ENCODE measurements at regions not wholly inside any gene's neighbourhood (a gene's known extent, or its start where the extent isn't known, plus 50 kb on each side); places are given as distances from the start of the nearest gene placed in this dataset.

DNA sequence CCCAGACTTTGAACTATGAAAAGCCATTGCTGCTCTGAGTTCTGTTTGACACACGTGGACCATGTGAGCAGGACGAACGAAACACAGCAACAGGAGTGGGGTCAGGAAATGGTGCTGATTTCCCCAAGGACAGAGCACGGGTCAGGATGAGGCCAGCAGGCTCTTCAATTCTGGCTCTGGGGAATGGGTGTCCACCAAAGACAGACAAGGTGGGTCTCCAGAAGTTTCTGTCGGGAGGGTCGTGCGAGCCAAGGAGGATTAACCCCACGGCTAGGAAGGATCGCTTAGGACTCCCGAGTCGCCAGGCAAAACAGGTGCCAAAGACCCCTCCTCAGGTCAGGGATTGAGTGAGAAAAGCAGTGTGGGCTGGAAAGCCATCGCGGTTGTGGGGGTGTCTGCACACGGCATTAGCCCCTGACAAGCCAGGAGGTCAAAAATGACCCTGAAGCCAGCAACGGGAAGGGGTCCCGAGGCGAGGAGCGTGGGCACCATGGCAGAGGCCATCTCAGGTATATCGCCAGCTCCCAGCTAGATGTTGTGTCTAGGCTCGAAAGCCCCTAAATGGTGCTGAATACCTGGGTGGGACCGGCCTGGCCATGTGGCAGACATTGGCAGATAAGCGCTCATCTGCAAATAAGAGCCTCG lies 213.9 kb upstream of the SALL3 start:
- ChIA-PET POLR2A (no interaction called here), CTCF (ENCODE audit: low intra/inter-chr PET ratio, low total read pairs) (no interaction called here)
- no TSS peak for BruUV-seq (replicated peaks)
- 40% methylated on average over 14 of the region's 23 CpGs for WGBS (ENCODE audit: low lambda C conversion rate)
- H3K27me3 ChIP-seq (ENCODE audit: control insufficient read depth in 1 of 2, insufficient read depth in 2 of 2, low read length in 2 of 2): peaks cover 10 to 47% of the 10 kb centered on the region in 2 experiments
- peaks cover 13% of the 10 kb centered on the region for H3K4me1 ChIP-seq (ENCODE audit: insufficient read depth, low read length)
- H3K79me2 ChIP-seq (ENCODE audit: insufficient read depth, low read length): no peaks in the 10 kb centered on the region
- no peak overlapping the region for H2AFZ ChIP-seq (ENCODE audit: low read length)
- no peaks in the 10 kb centered on the region for H4K20me1 ChIP-seq (ENCODE audit: insufficient read depth, low read length)
- no peak overlapping the region for H3K4me2 ChIP-seq (ENCODE audit: low read depth, low read length)
- no peak for ATAC-seq
- no peaks in the 10 kb centered on the region for H3K9me3 ChIP-seq (ENCODE audit: low read length)
- in situ Hi-C loops (cut with HindIII; ENCODE audit: extremely low pct_ligation_motif_present, low pct_unique_long_range_greater_than_20kb): no loop called here
- FAIRE-seq: no peak
- TF ChIP-seq JUN (CRISPR knock-in tag; IDR thresholded peaks at IDR 0.05) (no peak), PHF5A (CRISPR knock-in tag; IDR thresholded peaks at IDR 0.05; ENCODE audit: low read depth, unreplicated experiment) (no peak), NRL (CRISPR knock-in tag; IDR thresholded peaks at IDR 0.05; ENCODE audit: borderline replicate concordance) (no peak), ZNF34 (CRISPR knock-in tag; IDR thresholded peaks at IDR 0.05; ENCODE audit: borderline replicate concordance) (no peak), ZNF616 (CRISPR knock-in tag; IDR thresholded peaks at IDR 0.05; ENCODE audit: low read depth) (no peak), ARNTL (CRISPR knock-in tag; IDR thresholded peaks at IDR 0.05) (no peak), FIP1L1 (IDR thresholded peaks at IDR 0.05; ENCODE audit: borderline replicate concordance, insufficient read depth, low read depth, low read length) (no peak), NFE2L1 (CRISPR knock-in tag; IDR thresholded peaks at IDR 0.05; ENCODE audit: borderline replicate concordance) (no peak), CREM (IDR thresholded peaks at IDR 0.05) (no peak), CREM (CRISPR knock-in tag; IDR thresholded peaks at IDR 0.05) (no peak), CHCHD3 (CRISPR knock-in tag; IDR thresholded peaks at IDR 0.05) (no peak), SP140L (CRISPR knock-in tag; IDR thresholded peaks at IDR 0.05; ENCODE audit: borderline replicate concordance) (no peak), GTF3A (CRISPR knock-in tag; conservative IDR thresholded peaks at IDR 0.05) (no peak), ZNF329 (CRISPR knock-in tag; IDR thresholded peaks at IDR 0.05; ENCODE audit: low read depth) (no peak), FOSL1 (CRISPR knock-in tag; IDR thresholded peaks at IDR 0.05; ENCODE audit: borderline replicate concordance) (no peak), HMG20A (CRISPR knock-in tag; IDR thresholded peaks at IDR 0.05; ENCODE audit: borderline replicate concordance) (no peak)
- TF ChIP-seq, protein P1, sequence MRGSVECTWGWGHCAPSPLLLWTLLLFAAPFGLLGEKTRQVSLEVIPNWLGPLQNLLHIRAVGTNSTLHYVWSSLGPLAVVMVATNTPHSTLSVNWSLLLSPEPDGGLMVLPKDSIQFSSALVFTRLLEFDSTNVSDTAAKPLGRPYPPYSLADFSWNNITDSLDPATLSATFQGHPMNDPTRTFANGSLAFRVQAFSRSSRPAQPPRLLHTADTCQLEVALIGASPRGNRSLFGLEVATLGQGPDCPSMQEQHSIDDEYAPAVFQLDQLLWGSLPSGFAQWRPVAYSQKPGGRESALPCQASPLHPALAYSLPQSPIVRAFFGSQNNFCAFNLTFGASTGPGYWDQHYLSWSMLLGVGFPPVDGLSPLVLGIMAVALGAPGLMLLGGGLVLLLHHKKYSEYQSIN (CRISPR knock-in tag; IDR thresholded peaks at IDR 0.05; ENCODE audit: borderline replicate concordance): no peak
- H3K27ac ChIP-seq (ENCODE audit: extremely low read length, insufficient read depth, low read length): no peak overlapping the region
- no peak overlapping the region for H3K9ac ChIP-seq (ENCODE audit: insufficient read depth, low read depth, low read length)
- intact Hi-C loops (cut with micrococcal nuclease; ENCODE audit: unreplicated experiment): no loop called here
- no peaks in the 10 kb centered on the region for H3K36me3 ChIP-seq (replicated peaks in 1 of 2; ENCODE audit: control insufficient read depth in 1 of 2, insufficient read depth in 2 of 2, low read length in 2 of 2)
- no peak overlapping the region for H3K4me3 ChIP-seq (replicated peaks in 1 of 3; ENCODE audit: insufficient read depth in 1 of 3, low read depth in 2 of 3, low read length in 3 of 3)
- no peak for DNase-seq (ENCODE audit: low spot score)

Measured in HepG2 (cell line).